Effector CD8-positive, alpha-beta T cell (primary cell): ENCODE measurements at regions not wholly inside any gene's neighbourhood (a gene's known extent, or its start where the extent isn't known, plus 50 kb on each side); places are given as distances from the start of the nearest gene placed in this dataset.

Experiments used
- DNase-seq: peaks from one replicate; lab custom pipeline; 2025; lab: John Stamatoyannopoulos, UW

DNA sequence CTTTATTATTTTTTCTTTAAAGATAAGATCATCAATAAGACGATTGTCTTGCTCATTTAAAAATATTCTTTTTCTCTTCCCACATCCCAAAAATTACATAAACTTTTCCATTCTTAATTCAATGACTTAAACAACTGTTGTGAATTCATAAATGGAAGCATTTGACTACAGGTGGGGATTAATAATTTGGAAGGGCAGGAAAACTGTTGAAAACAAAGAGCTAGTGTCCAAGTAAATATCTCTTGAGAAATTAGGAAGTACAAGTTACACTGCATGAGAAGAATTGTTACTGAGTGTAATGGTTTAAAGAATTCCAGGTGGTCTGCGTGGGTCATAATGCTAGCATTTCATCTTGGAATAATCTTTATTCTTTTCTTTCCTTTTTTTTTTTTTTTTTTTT is 634.8 kb upstream of the ZEB2 start:
- no peak for DNase-seq

DNA sequence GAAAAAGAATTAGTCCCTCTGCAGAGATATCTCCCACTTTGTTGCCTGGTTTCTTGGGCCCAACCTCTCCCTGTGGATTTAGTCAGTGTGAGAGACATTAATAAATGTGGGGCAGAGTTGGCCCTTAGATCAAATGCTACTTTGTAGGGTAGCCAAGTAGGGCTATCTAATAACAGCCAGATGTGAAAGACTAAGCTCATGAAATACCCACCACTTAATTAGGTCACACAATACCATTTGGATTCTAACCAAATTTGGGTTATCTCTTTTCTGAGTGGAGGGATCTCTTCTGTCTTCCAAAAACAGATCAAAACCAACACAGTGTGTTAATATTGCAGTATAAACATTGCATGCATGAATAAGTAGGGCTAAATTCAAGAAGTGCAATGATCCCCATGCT is 626.8 kb upstream of the ZEB2 start:
- no peak for DNase-seq

DNA sequence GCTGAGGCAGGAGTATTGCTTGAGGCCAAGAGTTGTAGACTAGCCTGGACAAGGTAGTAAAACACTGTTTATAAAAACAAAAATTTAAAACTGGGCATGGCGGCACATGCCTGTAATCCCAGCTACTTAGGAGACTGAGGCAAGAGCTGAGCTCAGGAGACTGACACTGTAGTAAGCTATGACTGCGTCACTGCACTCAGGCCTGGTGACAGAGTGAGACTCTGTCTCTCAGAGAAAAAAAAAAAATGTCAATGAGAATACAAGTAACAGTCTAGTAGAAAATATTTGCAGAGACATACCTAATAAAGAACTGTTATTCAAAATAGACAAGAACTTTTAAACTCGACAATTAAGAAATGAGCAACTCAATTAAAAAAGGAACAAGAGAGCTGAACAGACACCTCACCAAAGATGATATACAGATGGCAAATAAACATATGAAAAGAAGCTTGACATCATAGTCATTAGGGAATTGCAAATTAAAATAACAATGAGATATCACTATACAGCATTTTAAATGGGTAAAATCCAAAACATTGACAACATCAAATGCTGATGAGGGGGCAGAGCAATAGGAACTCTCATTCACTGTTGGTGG is 624.3 kb upstream of the ZEB2 start:
- DNase-seq, result no peak

DNA sequence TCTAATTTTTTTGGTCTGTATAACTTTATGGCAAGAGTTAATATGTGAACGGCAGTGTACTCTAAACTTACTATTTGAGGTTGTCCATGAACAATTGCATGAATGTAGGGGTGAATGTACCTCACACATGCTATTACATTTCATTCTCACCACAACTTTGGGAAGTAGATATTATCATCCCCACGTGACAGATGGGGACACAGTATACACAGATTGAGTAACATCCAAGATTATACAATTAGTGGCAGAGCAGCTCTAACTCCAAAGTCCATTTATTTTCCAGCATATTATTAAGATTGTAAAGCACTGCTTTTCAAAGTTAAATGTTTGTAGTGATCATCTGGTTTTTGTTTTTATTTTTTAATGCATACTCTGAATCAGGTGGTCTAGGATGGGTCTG is 622.1 kb upstream of the ZEB2 start:
- DNase-seq, result no peak

DNA sequence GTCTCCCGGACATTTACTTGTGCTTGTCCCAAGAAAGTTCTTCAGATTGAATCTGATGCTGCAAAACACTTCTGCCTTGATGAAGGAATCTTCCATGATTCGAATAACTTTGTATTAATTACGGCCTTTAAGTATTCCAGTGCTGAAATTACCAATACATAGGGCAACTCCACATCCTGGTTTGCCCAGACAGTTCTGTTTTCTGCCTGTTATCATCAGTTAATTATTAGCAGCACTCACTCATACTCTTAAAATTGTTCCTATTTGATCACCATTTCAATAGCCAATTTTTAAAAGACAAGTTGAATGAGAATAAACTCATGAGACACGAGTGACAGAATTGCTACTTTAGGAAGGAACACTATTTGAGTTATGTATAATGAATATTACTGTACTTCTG is 620.7 kb upstream of the ZEB2 start:
- no peak for DNase-seq

DNA sequence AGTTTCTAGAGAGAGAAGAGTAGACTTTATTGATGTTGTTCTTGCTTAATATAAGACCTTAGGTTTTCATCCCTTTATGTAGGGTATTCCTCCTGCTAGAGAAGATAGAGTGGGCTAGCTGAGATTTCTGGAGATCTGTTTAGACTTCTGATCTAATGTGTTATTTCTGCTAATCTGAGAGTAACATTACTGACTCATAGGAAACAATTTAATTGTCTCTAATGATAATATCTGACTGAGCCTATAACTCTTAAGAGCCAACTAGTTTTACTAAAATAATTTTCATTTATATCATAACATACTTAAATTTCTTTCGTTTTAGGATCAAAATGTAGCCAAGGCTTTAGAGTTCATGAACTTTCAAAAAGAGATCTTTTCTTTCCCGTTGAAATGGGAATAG is 618.7 kb upstream of the ZEB2 start:
- DNase-seq, result no peak

DNA sequence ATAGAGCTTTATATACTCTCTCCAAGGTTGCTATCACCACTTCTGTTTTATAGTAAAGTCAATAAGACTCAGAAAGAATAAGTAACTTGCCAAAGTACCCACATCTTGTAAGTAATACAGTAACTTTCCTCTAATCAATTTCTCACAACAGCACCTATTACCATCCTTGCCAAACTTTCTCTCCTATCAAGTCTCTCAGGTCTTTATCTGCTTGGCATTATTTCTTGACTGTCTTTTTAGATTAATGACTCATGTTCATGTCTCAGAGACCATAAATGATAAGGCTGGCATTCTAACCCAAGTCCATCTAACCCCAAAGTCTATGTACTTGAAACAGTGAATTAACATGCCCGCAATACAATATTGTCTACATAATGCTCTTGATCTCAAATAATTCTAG is 618.0 kb upstream of the ZEB2 start:
- no peak for DNase-seq

DNA sequence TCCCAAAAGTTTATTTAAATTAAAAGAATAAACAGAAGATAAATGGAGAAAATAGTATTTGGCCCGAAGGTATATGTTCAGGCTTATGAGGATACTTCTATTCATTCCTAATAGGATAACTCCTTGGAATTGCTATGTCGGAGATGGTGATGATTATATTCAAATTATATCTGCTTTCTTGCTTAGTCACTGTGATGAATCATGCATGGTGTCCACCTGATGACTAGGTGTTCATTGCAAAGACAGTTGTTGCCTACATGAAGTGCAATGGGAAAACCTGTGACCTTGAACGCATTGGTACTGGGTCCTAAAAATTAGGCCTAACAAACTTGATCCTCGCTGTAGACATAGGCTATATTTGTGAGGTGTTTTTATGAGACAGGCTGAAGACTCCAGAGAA is 617.3 kb upstream of the ZEB2 start:
- DNase-seq, result no peak

DNA sequence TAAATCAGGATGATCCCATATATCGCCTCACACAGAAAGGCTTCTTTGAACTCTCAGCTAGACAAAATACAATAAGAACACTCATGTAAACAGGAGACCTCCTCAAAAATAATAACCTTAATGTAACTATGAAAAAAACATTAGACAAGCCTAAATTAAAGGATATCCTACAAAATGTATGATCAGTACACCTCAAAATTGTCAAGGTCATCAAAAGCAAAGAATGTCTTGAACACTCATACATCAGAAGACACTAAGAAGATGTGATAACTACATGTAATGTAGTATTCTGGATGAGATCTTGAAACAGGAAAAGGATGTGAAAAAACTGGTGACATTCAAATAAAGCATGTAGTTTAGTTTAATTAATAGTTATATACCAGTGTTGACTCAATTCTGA is 616.8 kb upstream of the ZEB2 start:
- DNase-seq, result no peak

DNA sequence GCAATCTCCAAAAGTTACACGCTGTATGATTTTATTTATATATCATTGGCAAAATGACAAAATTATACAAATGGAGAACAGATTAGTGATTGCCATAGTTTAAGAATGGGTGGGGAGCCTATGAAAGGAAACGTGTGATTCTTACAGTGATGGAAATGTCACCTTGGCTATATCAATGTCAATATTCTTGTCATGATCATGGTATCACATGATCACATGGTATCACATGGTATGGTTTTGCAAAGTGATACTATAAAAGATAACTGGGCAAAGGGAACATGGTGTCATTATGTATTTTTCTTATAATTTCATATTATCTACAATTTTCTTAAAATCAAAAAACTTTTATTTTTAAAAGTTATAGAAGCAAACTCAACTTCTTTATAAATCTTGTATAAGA is 606.2 kb upstream of the ZEB2 start:
- no peak for DNase-seq

DNA sequence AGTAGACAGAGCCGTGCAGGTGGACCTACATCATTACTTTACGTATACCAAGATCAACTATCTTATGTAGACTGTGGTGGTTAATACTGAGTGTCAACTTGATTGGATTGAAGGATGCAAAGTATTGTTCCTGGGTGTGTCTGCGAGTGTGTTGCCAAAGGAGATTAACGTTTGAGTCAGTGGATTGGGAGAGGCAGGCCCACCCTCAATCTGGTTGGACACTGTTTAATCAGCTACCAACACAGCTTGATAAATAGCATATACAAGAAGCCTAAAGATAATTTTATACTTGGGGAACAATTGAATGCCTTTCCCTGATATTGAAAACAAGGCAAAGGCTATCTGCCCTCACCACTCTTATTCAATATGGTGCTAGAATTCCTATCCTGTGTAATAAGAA is 604.2 kb upstream of the ZEB2 start:
- no peak for DNase-seq

DNA sequence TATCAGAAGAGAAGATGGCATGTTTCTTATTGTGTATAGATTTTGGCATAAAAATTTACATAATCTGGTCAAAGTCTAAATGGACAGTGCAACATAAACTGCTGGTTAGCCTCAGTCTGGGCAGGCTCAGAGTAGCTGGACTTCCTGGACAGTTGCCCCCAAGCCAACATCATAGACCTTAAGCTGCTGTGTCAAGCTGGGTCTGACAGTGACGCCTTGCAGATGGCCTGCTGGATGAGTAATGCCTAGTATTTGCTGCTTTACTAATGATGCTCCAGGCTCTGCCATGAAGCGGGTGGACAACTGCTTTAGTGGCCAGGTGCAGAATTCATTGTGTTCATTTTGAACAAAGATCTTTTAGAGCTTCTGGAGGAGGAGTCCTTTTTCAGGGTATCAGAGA is 603.7 kb upstream of the ZEB2 start:
- DNase-seq, result no peak

DNA sequence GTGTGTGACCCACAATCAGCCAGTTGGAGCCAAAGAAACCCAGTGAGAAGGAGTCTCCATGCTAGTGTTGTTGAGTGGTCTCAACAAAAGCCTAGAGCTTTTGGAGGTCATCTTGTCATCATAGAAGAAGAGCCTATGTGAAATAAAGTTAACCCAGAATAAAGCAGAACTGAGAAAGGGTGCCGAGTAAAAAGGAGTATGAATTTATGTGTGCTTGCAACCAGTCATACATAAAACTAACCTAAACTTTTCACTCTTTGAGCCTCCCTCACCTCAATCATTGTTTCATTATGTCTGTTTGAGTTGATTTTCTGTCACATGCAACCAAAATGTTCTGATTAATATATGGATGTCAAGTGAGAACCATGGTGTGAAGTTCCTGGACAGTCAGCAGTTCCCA is 599.3 kb upstream of the ZEB2 start:
- DNase-seq, result no peak

DNA sequence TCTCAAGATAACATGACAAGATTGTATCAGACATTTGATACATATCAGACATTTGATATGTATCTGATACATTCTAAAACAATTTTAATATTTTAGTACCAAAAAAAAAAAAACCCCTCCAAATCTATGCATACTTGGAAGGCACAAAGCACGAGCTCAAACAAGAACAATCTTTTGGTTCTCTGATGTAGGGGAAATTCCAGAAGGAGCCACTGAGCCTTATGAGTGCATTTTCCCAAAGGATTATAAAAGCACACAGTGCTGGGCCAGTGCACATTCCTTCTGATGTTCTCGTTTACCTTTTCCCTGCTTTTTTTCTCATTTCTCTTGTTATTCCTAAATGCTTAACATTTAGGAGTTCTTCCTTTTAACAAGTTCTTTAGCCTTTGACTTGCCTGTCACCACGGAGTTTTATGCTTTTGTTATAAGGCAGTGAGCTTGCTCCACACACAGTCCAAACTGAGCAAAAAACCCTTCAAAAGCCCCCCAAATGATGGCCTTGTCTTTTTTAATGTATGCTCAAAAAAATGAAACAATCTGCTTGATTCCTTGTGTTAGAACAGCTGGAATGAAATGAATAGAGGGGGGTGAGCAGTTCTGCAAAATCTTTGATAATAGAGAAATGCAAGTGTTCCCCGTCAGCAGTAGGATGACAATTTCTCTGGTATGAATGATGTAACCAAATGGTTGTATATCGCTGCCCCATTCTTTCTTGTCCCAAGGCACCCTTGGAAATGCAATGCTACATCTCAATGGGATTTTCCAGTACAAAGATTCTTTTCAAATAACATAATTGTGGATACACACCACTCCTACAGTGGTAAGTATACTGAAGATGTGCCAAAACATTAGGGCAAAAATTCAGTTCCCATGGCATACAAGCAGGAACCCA is 597.2 kb upstream of the ZEB2 start:
- DNase-seq, result no peak

DNA sequence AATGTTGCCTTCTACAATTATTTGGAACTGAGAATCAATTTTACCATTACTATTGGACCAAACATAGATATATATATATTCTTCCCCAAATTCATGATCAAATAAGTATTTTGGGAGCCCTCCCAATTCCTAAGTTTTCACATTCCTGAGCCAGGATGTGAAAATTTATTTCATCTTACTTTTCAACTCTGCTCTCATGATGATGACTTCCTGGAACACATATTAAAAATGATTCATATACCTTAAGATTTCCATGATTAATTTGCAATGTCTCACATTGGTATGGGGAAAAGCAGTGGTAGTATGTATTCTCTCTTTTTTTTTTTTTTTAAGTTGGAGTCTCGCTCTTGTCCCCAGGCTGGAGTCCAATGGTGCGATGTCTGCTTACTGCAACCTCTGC is 596.1 kb upstream of the ZEB2 start:
- no peak for DNase-seq

DNA sequence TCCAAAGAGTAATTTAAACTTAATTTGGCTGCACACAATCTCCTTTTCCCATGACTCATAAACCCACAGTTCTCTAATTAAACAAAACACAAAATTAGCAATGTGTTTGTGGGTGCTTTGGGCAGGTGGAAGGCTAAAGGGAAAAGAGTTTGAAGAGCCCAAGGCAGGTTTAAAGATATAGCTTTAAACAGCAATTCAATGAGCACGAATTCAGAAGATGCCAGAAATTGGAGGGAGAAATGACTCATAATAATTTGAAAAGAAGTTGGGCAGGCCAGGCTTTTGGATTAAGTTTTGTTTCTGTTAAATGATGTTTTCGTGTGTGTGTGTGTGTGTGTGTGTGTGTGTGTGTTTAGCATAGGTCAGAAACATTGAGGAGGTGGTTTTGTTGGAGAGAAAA is 594.8 kb upstream of the ZEB2 start:
- DNase-seq, result no peak

DNA sequence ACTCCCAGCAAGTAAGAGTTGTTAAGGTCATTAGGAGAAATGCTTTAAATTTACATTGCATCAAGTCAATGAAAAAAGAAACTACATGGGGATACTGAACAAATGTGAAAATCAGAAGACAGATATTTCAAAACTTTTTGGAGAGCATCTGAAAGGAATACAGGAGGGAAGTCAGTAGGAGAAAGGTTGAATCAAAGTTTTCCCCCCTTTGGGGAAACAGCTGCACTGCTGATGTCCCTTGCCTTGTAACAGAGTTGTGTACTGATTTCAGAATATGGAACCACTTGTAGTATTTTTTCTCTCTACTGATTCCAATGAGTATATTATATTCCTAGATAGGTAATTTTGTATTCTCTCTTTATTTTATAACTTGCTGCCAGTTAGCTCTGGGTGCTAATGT is 592.5 kb upstream of the ZEB2 start:
- DNase-seq, result no peak

DNA sequence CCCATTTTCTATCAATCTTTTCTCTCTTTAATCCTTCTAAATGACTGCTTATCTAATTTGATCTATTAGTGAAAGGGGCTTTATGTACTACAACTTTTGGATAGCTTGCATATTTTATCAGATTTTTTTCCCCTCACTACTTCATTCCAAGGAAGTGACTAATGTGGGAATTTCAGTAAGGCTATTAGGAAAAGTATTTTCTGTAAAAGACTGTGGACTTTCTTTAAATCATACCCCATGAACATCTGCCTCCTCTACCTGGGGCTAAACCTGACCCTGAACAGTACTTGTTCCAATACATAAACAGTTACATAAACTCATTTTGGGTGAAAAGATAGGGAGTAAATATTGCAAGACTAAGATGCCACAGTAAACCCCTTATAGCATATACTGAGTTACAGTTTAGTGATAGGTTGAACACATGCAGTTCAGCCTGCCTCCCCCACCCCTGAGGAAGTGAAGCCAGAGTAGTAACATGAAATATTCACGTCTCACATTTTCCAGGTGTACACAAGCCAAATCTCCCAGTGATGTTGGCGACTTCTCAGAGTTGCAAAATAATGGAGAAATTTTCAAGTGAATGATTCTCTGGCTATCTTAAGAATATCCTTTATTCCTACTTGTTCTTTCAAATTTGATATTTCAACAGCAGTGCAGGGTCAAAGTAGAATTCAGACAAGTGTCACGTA is 590.9 kb upstream of the ZEB2 start:
- DNase-seq, result no peak

DNA sequence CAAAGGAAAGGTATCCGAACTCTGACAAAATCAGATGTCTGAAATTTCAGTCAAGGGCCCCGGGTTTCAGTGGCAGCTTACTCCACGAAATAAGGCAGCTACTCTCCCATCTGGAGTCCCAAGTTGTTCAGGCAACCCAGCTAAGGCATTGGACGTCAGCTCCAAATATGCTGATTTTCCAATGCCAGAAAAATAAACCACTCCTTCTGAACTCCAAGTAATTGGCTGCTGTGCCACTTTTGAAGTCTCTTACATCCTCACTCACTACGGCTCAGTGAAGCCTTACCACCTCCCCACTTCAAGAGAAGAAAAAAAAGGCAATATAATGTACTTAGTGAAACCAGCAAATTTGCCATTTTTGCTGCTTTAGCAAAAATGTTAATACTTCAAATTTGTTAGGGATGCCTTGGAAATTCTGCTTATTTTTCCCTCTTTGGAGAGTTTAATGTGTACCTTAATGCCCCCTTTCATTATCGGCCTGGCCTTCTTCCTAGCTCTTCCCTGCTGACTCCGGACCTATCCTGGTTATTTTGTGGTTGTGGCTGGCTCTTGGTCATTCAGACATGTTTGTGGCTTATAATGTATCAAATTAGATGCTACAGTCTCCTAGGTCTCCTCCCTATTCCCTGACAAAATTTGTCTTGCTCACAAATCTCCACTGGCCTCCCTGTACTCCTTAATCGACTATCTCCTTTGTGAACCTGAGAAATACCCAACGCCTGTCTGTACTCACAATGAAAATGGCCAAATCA is 589.2 kb upstream of the ZEB2 start:
- DNase-seq, result no peak

DNA sequence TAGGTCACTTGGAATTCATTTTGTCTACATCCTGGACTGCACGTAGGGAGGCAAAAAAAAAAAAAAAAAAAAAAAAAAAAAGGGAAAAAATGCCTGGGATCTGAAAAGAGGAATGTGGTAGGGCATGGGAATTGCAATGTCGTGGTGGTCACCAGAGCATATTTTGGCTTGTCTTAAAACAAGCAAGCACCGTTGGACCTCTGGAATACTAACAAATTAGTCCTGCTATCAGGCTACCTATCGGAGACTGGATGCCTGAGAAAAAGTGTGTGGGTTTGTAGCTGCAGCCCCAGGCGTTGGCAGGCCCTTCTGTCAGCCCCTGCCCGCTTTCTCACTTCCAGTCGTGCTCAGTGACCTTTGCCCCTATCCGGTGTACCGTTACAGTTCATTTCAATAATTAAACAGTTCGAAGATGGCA is 588.5 kb upstream of the ZEB2 start:
- DNase-seq, result no peak

DNA sequence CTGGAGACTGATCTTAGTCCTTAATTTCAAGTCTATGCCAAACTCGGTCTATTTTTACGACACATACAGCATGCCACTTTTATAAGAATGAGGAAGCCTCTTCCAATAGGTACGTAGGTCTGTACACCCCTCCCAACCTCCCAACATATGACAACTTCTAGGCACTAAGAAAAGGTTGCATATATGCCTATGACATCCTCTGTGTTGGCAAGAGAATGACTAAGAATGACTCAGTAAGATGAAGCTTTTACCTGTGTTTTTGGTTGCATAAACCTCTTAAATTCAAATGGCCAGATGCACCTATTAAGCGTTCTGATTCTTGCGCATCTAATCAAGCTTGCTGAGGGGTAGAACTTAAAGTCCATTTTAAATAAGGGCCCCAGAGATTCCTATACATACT is 586.4 kb upstream of the ZEB2 start:
- no peak for DNase-seq

DNA sequence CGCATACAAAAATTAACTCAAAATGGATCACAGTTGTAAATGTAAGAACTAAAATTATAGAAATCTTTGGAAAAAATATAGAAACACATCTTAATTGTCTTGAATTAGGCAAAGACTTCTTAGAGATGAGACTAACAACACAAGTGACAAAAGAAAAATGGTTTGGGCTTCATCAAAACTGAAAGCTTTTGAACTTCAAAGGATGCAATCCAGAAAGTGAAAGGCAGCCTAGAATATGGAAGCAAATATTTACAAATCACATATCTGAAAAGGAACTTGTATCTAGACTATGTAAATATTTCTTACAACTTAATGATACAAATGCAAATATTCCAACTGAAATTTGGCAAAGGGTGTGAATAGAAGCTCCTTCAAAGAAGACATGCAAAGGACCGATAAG is 582.8 kb upstream of the ZEB2 start:
- no peak for DNase-seq

DNA sequence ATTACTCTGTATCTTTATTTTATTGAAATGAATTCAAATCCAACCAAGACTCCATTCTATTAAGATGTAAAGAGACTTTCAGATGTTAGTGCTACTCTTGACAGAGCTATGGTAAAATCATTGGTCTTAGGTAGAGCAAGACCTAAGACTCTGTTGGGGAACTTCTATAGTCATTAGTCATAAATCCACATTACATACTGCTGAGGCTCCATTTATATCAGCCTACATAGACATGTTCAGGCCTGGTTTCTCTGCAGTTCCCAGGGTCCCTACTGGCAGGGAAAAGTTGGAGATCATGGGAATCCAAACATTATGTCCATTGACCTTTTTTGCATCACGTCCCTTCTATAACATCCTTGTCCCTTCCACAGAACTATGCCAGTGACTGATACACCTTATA is 580.4 kb upstream of the ZEB2 start:
- DNase-seq, result no peak
